IMR-90 (cell line): ENCODE measurements at regions not wholly inside any gene's neighbourhood (a gene's known extent, or its start where the extent isn't known, plus 50 kb on each side); places are given as distances from the start of the nearest gene placed in this dataset.
A peak's percentile ranks its signal among the peaks of the same experiment; 100 is the strongest.

Experiments used
- ATAC-seq: fragments of 200-7000 bp; cut with Tn5 transposase; 2 replicates; pipeline ENCODE4 v1.9.1; 2020; ENCODE audit warnings: low read depth, mild to moderate bottlenecking, moderate library complexity
- BruUV-seq: library from RNA; stranded (reverse); fragments of 400-500 nt; replicated peaks from 2 replicates; lab custom pipeline; 2021; lab: Mats Ljungman, UMichigan
- CTCF ChIA-PET: fragments of 300-600 bp; formaldehyde crosslinking; extraction: SDS; loops from one replicate; lab custom pipeline; 2021; ENCODE audit warnings: antibody characterized with exemption; lab: Yijun Ruan, JAX
- POLR2A ChIA-PET: fragments of 300-600 bp; sonication (Branson Sonifier 250); formaldehyde crosslinking; loops from one replicate; lab custom pipeline; 2022; ENCODE audit warnings: antibody characterized with exemption; ENCODE audit not compliant: unreplicated experiment; lab: Charles Lee
- DNase-seq: peaks from one replicate; pipeline ENCODE4 v3.0.0; 2013
- H2AFZ ChIP-seq: replicated peaks from 2 replicates; pipeline ENCODE3; 2013; ENCODE audit warnings: low read length, mild to moderate bottlenecking; ENCODE audit not compliant: poor library complexity
- H2AK5ac ChIP-seq: 2 replicates; pipeline ENCODE4 v1.6.1; 2013; ENCODE audit warnings: low read depth, low read length, inconsistent platforms
- H2AK9ac ChIP-seq: replicated peaks from 2 replicates; pipeline ENCODE3; 2013; ENCODE audit warnings: mild to moderate bottlenecking, low read depth, low read length, moderate library complexity; ENCODE audit not compliant: poor library complexity
- H2BK120ac ChIP-seq: 2 replicates; pipeline ENCODE4 v1.6.1; 2013; ENCODE audit warnings: low read depth, low read length, inconsistent platforms
- H2BK15ac ChIP-seq: 3 replicates; pipeline ENCODE4 v1.6.1; 2013; ENCODE audit warnings: low read depth, low read length, inconsistent platforms
- H2BK20ac ChIP-seq: 2 replicates; pipeline ENCODE4 v1.6.1; 2013; ENCODE audit warnings: low read depth, mild to moderate bottlenecking, inconsistent platforms, low read length, moderate library complexity
- H2BK5ac ChIP-seq: 2 replicates; pipeline ENCODE4 v1.6.1; 2013; ENCODE audit warnings: mild to moderate bottlenecking, low read depth, low read length, inconsistent platforms; ENCODE audit not compliant: poor library complexity, severe bottlenecking
- H3K14ac ChIP-seq: replicated peaks from 2 replicates; pipeline ENCODE4 v1.6.1; 2013; ENCODE audit warnings: low read depth, low read length, inconsistent platforms
- H3K18ac ChIP-seq: 2 replicates; pipeline ENCODE4 v1.6.1; 2013; ENCODE audit warnings: low read depth, low read length, control low read depth
- H3K23ac ChIP-seq: 2 replicates; pipeline ENCODE4 v1.6.1; 2013; ENCODE audit warnings: low read depth, low read length, inconsistent platforms
- H3K27ac ChIP-seq: 2 replicates; pipeline ENCODE4 v1.5.1; 2013; ENCODE audit warnings: mild to moderate bottlenecking, control low read depth, low read length; ENCODE audit not compliant: insufficient read depth
- H3K27me3 ChIP-seq: 2 replicates; pipeline ENCODE4 v1.6.1; 2013; ENCODE audit warnings: low read length; ENCODE audit not compliant: control insufficient read depth, insufficient read depth
- H3K36me3 ChIP-seq: 2 replicates; pipeline ENCODE4 v1.6.1; 2013; ENCODE audit warnings: low read length, mixed read lengths; ENCODE audit not compliant: control insufficient read depth, insufficient read depth
- H3K4ac ChIP-seq: 2 replicates; pipeline ENCODE4 v1.6.1; 2013; ENCODE audit warnings: low read depth, low read length, inconsistent platforms
- H3K4me1 ChIP-seq: 2 replicates; pipeline ENCODE4 v1.6.1; 2013; ENCODE audit warnings: low read length, mixed read lengths; ENCODE audit not compliant: control insufficient read depth, insufficient read depth
- H3K4me2 ChIP-seq: 2 replicates; pipeline ENCODE4 v1.6.1; 2013; ENCODE audit warnings: low read depth, mild to moderate bottlenecking, control low read depth, low read length, moderate library complexity
- H3K4me3 ChIP-seq: 2 replicates; pipeline ENCODE4 v1.5.1; 2013; ENCODE audit warnings: low read depth, mild to moderate bottlenecking, control low read depth, low read length, moderate library complexity; ENCODE audit not compliant: insufficient read depth
- H3K56ac ChIP-seq: 2 replicates; pipeline ENCODE4 v1.6.1; 2013; ENCODE audit warnings: low read length, inconsistent platforms; ENCODE audit not compliant: insufficient read depth; ENCODE audit errors: extremely low read depth
- H3K79me1 ChIP-seq, 2 experiments: 2 replicates each; pipeline ENCODE4 v1.6.1; 2013; ENCODE audit warnings: low read length in 2 of 2, inconsistent platforms in 1 of 2, low read depth in 1 of 2
- H3K9ac ChIP-seq: 2 replicates; pipeline ENCODE4 v1.6.1; 2013; ENCODE audit warnings: low read depth, low read length, control low read depth
- H3K9me1 ChIP-seq: 2 replicates; pipeline ENCODE4 v1.6.1; 2013; ENCODE audit warnings: low read length, inconsistent platforms; ENCODE audit not compliant: insufficient read depth
- H3K9me3 ChIP-seq: 2 replicates; pipeline ENCODE4 v1.6.1; 2013; ENCODE audit warnings: low read length; ENCODE audit not compliant: control insufficient read depth, insufficient read depth
- H4K20me1 ChIP-seq: 2 replicates; pipeline ENCODE4 v1.6.1; 2013; ENCODE audit warnings: low read length, inconsistent platforms; ENCODE audit not compliant: insufficient read depth
- H4K5ac ChIP-seq: 2 replicates; pipeline ENCODE4 v1.6.1; 2013; ENCODE audit warnings: mild to moderate bottlenecking, low read depth, low read length, control low read depth
- H4K8ac ChIP-seq, 2 experiments: 2 replicates each; pipeline ENCODE4 v1.6.1; 2013; ENCODE audit warnings: low read depth in 2 of 2, low read length in 2 of 2, control low read depth in 1 of 2, inconsistent platforms in 1 of 2
- H4K91ac ChIP-seq: 2 replicates; pipeline ENCODE4 v1.6.1; 2013; ENCODE audit warnings: low read depth, low read length, inconsistent platforms; ENCODE audit not compliant: insufficient read depth
- CEBPB ChIP-seq: IDR thresholded peaks from 2 replicates; pipeline ENCODE4 v1.6.1; 2012; ENCODE audit warnings: low read depth, low read length, improper control_type of control experiment
- MXI1 ChIP-seq: IDR thresholded peaks from 2 replicates; pipeline ENCODE4 v1.6.1; 2012; ENCODE audit warnings: low read depth, mild to moderate bottlenecking, low read length, moderate library complexity, borderline replicate concordance
- RAD21 ChIP-seq: IDR thresholded peaks from 2 replicates; pipeline ENCODE4 v1.6.1; 2012; ENCODE audit warnings: low read length, improper control_type of control experiment
- whole genome bisulfite sequencing, 2 experiments: methylation state at CpG; one replicate each; pipeline versions ENCODE4 v1.1.5 to v1.1.7; 2013; ENCODE audit warnings: missing lambda C conversion rate in 2 of 2; ENCODE audit not compliant: insufficient read length in 1 of 2; ENCODE audit errors: extremely low coverage in 2 of 2; 5-methylcytosine and 5-hydroxymethylcytosine counted together
- dilution Hi-C: fragments of 300-500 bp; cut with HindIII; formaldehyde crosslinking; loops from one replicate; pipeline ENCODE4 v1.14.3; 2018; ENCODE audit warnings: low sequenced_read_pairs; ENCODE audit not compliant: unreplicated experiment
- in situ Hi-C: fragments of 300-500 bp; cut with MboI; formaldehyde crosslinking; loops from 3 replicates; pipeline ENCODE4 v1.14.3; 2019; ENCODE audit warnings: low sequenced_read_pairs, inconsistent platforms, mixed read lengths
- intact Hi-C: fragments of 100-400 bp; cut with micrococcal nuclease; formaldehyde crosslinking; loops from 2 replicates; pipeline ENCODE4 v1.10.0; 2022
- TF ChIP-seq, protein P1 (sequence below): fragments of 150-350 bp; IDR thresholded peaks from 2 replicates; pipeline ENCODE4 v1.6.1; 2016; ENCODE audit warnings: low read depth, mild to moderate bottlenecking, low read length, moderate library complexity, borderline replicate concordance

DNA sequence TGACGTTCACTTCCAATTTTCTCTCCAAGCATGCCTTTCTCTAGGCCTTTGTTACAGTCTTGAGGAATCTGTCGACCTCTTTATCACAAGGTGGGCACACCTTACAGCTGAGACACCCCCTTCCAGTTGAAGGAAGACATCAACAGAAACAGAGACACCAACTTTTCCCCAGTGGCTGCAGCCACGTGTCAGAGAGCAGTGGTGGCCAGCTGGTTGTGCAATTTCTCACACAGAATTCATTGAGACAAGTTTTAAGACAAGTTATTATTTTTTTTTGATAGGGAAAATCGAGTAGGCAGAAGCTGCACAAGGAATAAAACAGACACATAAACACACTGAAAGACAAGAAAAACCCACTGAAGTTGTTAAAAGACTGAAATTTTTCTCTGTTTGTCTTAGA is 436.7 kb upstream of the MDFIC2 start:
- Histone ChIP-seq H4K8ac (no peak overlapping the region), H3K27me3 (no peaks in the 10 kb centered on the region), H3K9me1 (no peaks in the 10 kb centered on the region), H4K91ac (no peak overlapping the region), H2AK5ac (no peak overlapping the region), H3K23ac (no peak overlapping the region), H4K20me1 (no peaks in the 10 kb centered on the region), H2AFZ (no peak overlapping the region), H2BK20ac (no peak overlapping the region), H3K36me3 (no peaks in the 10 kb centered on the region), H3K4me3 (no peak overlapping the region), H3K9me3 (no peaks in the 10 kb centered on the region), H3K4me1 (peaks cover under 1% of the 10 kb centered on the region; the same call in 1 of the 2 replicates), H3K56ac (no peak overlapping the region), H2BK15ac (no peak overlapping the region), H3K4ac (no peak overlapping the region), H2BK5ac (no peak overlapping the region), H3K27ac (no peak overlapping the region), H3K14ac (no peak overlapping the region), H3K9ac (no peak overlapping the region), H3K4me2 (no peak overlapping the region), H4K5ac (no peak overlapping the region), H2AK9ac (no peak overlapping the region), H3K79me1 (no peaks in the 10 kb centered on the region), H2BK120ac (no peak overlapping the region), H3K18ac (no peak overlapping the region)
- no TSS peak for BruUV-seq
- intact Hi-C loops (no loop called here), in situ Hi-C loops (no loop called here), dilution Hi-C loops (no loop called here)
- DNase-seq (no peak), ATAC-seq (no peak)
- 67% methylated on average over 1 of the region's 4 CpGs; no CpG with 5 or more reads in 1 of the 2 experiments for WGBS, 2 experiments
- POLR2A ChIA-PET, result no interaction called here
- TF ChIP-seq RAD21 (no peak), MXI1 (no peak), CEBPB (peak; percentile 9; the same call in 1 of the 2 replicates)
- TF ChIP-seq, protein P1, sequence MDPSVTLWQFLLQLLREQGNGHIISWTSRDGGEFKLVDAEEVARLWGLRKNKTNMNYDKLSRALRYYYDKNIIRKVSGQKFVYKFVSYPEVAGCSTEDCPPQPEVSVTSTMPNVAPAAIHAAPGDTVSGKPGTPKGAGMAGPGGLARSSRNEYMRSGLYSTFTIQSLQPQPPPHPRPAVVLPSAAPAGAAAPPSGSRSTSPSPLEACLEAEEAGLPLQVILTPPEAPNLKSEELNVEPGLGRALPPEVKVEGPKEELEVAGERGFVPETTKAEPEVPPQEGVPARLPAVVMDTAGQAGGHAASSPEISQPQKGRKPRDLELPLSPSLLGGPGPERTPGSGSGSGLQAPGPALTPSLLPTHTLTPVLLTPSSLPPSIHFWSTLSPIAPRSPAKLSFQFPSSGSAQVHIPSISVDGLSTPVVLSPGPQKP, result no peak
- CTCF ChIA-PET, result no interaction called here
